ENCODE measurements at regions not wholly inside any gene's neighbourhood (a gene's known extent, or its start where the extent isn't known, plus 50 kb on each side); places are given as distances from the start of the nearest gene placed in this dataset.

DNA sequence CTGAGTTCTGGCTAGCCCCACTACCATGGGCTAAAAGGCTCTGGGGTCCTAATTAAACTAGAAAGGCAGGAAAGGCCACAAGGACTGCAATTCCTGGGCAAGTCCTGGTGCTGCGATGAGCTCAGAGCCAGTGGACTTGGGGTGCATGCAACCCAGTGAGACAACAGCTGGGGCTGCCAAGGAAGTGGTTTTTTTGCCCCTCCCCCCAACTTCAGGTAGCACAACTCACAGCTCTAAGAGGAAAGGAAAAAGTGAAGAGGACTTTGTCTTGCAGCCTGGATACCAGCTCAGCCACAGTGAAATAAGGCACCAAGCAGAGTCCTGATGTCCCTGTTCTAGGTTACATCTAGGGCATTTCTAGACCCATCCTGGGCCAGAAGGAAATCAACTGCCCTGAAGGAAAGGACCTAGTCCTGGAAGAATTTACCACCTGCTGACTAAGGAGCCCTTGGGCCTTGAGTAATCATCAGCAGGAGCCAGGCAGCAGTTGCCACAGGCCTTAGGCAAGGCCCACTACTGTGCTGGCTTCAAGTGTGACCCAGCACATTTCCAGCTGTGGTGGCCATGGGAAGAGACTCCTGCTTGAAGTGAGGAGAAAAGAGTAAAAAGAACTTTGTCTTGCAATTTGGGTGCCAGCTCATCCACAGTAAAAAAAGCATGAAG, 358.4 kb downstream of the BTBD3 start:
- no peak overlapping the region for H3K27ac ChIP-seq
- TF ChIP-seq, protein P1, sequence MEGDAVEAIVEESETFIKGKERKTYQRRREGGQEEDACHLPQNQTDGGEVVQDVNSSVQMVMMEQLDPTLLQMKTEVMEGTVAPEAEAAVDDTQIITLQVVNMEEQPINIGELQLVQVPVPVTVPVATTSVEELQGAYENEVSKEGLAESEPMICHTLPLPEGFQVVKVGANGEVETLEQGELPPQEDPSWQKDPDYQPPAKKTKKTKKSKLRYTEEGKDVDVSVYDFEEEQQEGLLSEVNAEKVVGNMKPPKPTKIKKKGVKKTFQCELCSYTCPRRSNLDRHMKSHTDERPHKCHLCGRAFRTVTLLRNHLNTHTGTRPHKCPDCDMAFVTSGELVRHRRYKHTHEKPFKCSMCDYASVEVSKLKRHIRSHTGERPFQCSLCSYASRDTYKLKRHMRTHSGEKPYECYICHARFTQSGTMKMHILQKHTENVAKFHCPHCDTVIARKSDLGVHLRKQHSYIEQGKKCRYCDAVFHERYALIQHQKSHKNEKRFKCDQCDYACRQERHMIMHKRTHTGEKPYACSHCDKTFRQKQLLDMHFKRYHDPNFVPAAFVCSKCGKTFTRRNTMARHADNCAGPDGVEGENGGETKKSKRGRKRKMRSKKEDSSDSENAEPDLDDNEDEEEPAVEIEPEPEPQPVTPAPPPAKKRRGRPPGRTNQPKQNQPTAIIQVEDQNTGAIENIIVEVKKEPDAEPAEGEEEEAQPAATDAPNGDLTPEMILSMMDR (IDR thresholded peaks at IDR 0.05) = no peak
- ATAC-seq = no peak
- H3K36me3 ChIP-seq = no peaks in the 10 kb centered on the region
- no peaks in the 10 kb centered on the region for H3K9me3 ChIP-seq
- intact Hi-C loops (cut with DNase I) = no loop called here
- H3K27me3 ChIP-seq = no peaks in the 10 kb centered on the region
- H3K4me1 ChIP-seq = no peaks in the 10 kb centered on the region
- no peak for DNase-seq
- no peak overlapping the region for H3K4me3 ChIP-seq

DNA sequence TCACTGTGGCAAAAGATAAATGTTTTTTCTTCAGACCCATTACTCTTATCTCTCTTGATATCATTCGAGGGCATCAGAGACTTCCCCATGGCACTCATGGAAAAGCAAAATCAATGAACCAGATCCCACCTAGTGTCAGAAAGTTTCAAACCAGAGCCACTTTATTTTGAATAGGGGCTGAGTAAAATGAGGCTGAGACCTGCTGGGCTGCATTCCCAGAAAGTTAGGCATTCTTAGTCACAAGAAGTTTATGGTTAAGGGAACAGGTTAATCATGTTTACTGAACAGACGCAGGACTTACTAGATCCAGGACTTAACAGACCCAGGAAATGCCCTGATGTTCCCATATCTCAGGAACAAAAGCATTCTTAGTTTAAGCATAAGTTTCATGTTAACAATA, 369.9 kb downstream of the BTBD3 start:
- no peak overlapping the region for H3K4me3 ChIP-seq
- H3K9me3 ChIP-seq = peaks cover 0 to 3% of the 10 kb centered on the region in 2 donors
- H3K4me1 ChIP-seq = no peaks in the 10 kb centered on the region
- no peaks in the 10 kb centered on the region for H3K27me3 ChIP-seq
- H3K27ac ChIP-seq = no peak overlapping the region
- intact Hi-C loops (cut with DNase I) = no loop called here
- TF ChIP-seq, protein P1 (IDR thresholded peaks at IDR 0.05) = no peak
- ATAC-seq (peak; percentile 45), DNase-seq (peak in 1 of 4 donors; percentile 3)
- H3K36me3 ChIP-seq = no peaks in the 10 kb centered on the region

GRCh38 chr20:12289465-12289864, 371.8 kb downstream of the BTBD3 start:
- ATAC-seq = no peak
- intact Hi-C loops (cut with DNase I) = no loop called here

DNA sequence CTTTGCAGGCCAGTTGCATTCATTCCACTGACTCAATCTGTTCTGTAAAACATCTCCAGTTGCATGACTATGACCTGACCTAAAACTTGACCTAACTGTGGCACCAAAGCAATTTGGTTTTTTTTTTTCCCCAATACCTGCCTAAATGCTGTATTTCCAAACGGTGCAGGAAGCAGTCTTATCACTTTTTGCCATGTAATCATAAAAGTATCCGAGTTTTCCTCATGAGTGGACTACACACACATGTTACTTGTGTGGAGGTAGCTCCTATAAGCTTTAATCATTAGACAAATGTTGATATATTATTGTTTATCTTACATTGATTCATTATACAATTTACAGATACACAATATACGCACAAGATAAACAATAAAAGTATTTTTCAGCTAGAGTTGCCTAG, 373.7 kb downstream of the BTBD3 start:
- no peaks in the 10 kb centered on the region for H3K27me3 ChIP-seq
- no peak overlapping the region for H3K27ac ChIP-seq
- H3K4me3 ChIP-seq = no peak overlapping the region
- ATAC-seq (no peak), DNase-seq (no peak)
- H3K36me3 ChIP-seq = no peaks in the 10 kb centered on the region
- H3K4me1 ChIP-seq = no peaks in the 10 kb centered on the region
- peaks cover 0 to 11% of the 10 kb centered on the region in 2 donors for H3K9me3 ChIP-seq
- TF ChIP-seq, protein P1 (IDR thresholded peaks at IDR 0.05) = no peak
- intact Hi-C loops (cut with DNase I) = no loop called here

More at GRCh38 chr20:12289465-12289864, 371.8 kb downstream of the BTBD3 start:
- no peak for DNase-seq
- no peaks in the 10 kb centered on the region for H3K36me3 ChIP-seq
- peaks cover 0 to 8% of the 10 kb centered on the region in 2 donors for H3K9me3 ChIP-seq
- no peak overlapping the region for H3K4me3 ChIP-seq
- no peaks in the 10 kb centered on the region for H3K4me1 ChIP-seq
- H3K27ac ChIP-seq = no peak overlapping the region
- no peaks in the 10 kb centered on the region for H3K27me3 ChIP-seq
- TF ChIP-seq, protein P1 (IDR thresholded peaks at IDR 0.05) = no peak

GRCh38 chr20:12293900-12294299, 376.2 kb downstream of the BTBD3 start:
- Histone ChIP-seq H3K4me3 (no peak overlapping the region), H3K27me3 (no peaks in the 10 kb centered on the region), H3K4me1 (no peaks in the 10 kb centered on the region), H3K27ac (no peak overlapping the region), H3K9me3 (peaks cover 0 to 27% of the 10 kb centered on the region in 2 donors), H3K36me3 (no peaks in the 10 kb centered on the region)
- DNase-seq (no peak), ATAC-seq (no peak)
- intact Hi-C loops (cut with DNase I) = no loop called here
- TF ChIP-seq, protein P1 (IDR thresholded peaks at IDR 0.05) = no peak

Measured in left lung (tissue), 4 donors.